H1 (cell line): ENCODE measurements at regions not wholly inside any gene's neighbourhood (a gene's known extent, or its start where the extent isn't known, plus 50 kb on each side); places are given as distances from the start of the nearest gene placed in this dataset.

ENCODE experiments used
- CBX5 ChIP-seq: fragments of 300-800, 300-1000 bp; sonication (generic); IDR thresholded peaks from 2 replicates; pipeline ENCODE4 v1.7.1; 2016; ENCODE audit warnings: antibody characterized with exemption, low read length, low read depth
- CREB1 ChIP-seq: IDR thresholded peaks from 2 replicates; pipeline ENCODE4 v1.6.1; 2012; ENCODE audit warnings: inconsistent platforms
- EZH2 ChIP-seq: fragments of 200-600 bp; sonication (generic); IDR thresholded peaks from 2 replicates; pipeline ENCODE4 v1.7.1; 2012; ENCODE audit warnings: low read depth, mild to moderate bottlenecking, moderate library complexity, low read length, inconsistent platforms; ENCODE audit not compliant: severe bottlenecking
- HDAC2 ChIP-seq, 2 experiments: fragments of 300-600 bp in 1 of 2; sonication (generic) in 1 of 2; IDR thresholded peaks; 2 replicates each; pipeline ENCODE4 v1.6.1; 2011 to 2012; ENCODE audit warnings: low read depth in 2 of 2, low read length in 2 of 2, mild to moderate bottlenecking in 2 of 2, moderate library complexity in 2 of 2, borderline replicate concordance in 1 of 2, inconsistent platforms in 1 of 2
- RNF2 ChIP-seq: fragments of 200-900, 300-1000 bp; sonication (generic); IDR thresholded peaks from 2 replicates; pipeline ENCODE4 v1.7.1; 2016; ENCODE audit warnings: borderline replicate concordance, low read depth, mild to moderate bottlenecking, antibody characterized with exemption, low read length; ENCODE audit not compliant: poor library complexity, severe bottlenecking; ENCODE audit errors: missing control alignments
- TF ChIP-seq, protein P1 (sequence below), 3 experiments: IDR thresholded peaks; 1 replicate in 2 of 3; 2 replicates in 1 of 3; pipeline versions ENCODE4 v1.5.1 to v1.6.1; 2011; ENCODE audit warnings: low read length in 3 of 3, mild to moderate bottlenecking in 3 of 3, inconsistent platforms in 2 of 3, low read depth in 1 of 3, moderate library complexity in 1 of 3; ENCODE audit not compliant: insufficient read depth in 1 of 3; ENCODE audit errors: control extremely low read depth in 1 of 3

- TF ChIP-seq CBX5 (no peak), CREB1 (no peak), HDAC2 (IDR thresholded peaks at IDR 0.05; ENCODE audit: borderline replicate concordance in 1 of 2, low read depth in 2 of 2, low read length in 2 of 2) (no peak), RNF2 (no peak), EZH2 (no peak)
- TF ChIP-seq, protein P1, sequence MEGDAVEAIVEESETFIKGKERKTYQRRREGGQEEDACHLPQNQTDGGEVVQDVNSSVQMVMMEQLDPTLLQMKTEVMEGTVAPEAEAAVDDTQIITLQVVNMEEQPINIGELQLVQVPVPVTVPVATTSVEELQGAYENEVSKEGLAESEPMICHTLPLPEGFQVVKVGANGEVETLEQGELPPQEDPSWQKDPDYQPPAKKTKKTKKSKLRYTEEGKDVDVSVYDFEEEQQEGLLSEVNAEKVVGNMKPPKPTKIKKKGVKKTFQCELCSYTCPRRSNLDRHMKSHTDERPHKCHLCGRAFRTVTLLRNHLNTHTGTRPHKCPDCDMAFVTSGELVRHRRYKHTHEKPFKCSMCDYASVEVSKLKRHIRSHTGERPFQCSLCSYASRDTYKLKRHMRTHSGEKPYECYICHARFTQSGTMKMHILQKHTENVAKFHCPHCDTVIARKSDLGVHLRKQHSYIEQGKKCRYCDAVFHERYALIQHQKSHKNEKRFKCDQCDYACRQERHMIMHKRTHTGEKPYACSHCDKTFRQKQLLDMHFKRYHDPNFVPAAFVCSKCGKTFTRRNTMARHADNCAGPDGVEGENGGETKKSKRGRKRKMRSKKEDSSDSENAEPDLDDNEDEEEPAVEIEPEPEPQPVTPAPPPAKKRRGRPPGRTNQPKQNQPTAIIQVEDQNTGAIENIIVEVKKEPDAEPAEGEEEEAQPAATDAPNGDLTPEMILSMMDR (IDR thresholded peaks at IDR 0.05; ENCODE audit: control extremely low read depth in 1 of 3, insufficient read depth in 1 of 3, low read depth in 1 of 3, low read length in 3 of 3), result no peak
Measured at GRCh38 chr4:67286724-67287123, 258.6 kb downstream of the CENPC start.
